Erythroblast (primary cell): ENCODE measurements at regions not wholly inside any gene's neighbourhood (a gene's known extent, or its start where the extent isn't known, plus 50 kb on each side); places are given as distances from the start of the nearest gene placed in this dataset.

Experiments
- DNase-seq, 2 experiments: peaks; one replicate each; lab custom pipeline; 2025; lab: John Stamatoyannopoulos, UW
- GATA1 ChIP-seq: IDR thresholded peaks from 2 replicates; pipeline ENCODE4 v1.6.1; 2011; ENCODE audit warnings: low read depth, mild to moderate bottlenecking, control low read depth, low read length, moderate library complexity
- POLR2A ChIP-seq: IDR thresholded peaks from 2 replicates; pipeline ENCODE4 v1.6.1; 2011; ENCODE audit warnings: mild to moderate bottlenecking, low read length

GRCh38 chr6:154664287-154664686 lies 68.9 kb upstream of the SCAF8 start:
- DNase-seq: no peak
- TF ChIP-seq GATA1: no peak
- no peak for TF ChIP-seq POLR2A

DNA sequence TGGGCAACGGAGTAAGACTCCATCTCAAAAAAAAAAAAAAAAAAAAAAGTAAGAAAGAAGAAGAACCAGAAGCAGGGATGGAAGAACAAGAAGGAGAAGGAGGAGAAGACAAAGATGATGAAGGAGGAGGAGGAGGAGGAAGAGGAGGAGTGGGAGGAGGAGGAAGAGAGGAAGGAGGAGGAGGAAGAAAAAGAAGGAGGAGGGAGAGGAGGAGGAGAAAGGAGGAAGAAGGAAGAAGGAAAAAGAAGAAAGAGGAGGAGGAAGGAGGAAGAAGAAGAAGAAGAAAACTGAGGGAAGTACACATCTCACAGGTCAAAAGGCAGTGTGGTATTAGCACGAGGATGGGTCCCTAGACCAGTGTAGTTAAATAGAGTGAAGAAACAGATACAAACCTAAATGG lies 65.1 kb upstream of the SCAF8 start:
- TF ChIP-seq GATA1 (no peak), POLR2A (no peak)

GRCh38 chr6:154672086-154672485 lies 61.1 kb upstream of the SCAF8 start:
- TF ChIP-seq POLR2A: no peak
- no peak for DNase-seq

More for the DNA sequence above, 65.1 kb upstream of the SCAF8 start:
- DNase-seq: no peak

- TF ChIP-seq GATA1: no peak
- no peak for TF ChIP-seq POLR2A
- peak; percentile 88 to 91 for DNase-seq
Observed at GRCh38 chr6:154673919-154674318, 59.3 kb upstream of the SCAF8 start.

DNA sequence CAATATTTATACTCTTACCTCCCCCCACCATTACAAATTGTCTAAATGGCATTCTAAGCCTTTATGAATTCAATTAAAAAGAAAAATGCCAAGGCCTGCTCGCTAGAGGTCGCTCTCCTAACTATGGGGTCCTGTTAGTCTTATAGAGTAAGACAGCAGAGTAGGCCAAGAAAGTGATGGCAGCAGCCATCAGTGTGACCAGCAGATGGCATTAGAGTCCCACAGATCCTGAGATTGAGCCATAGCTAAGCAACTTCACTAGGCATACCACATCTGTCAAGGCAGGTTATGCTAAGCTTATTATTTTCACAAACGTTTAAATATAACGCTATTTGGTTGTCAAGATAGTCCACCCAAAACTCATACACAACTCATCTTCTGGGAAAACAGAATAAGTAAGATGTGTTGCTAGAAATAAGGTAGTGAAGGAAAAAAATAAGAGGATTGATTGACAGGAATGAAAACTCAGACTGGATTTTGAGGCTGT lies 57.6 kb upstream of the SCAF8 start:
- TF ChIP-seq POLR2A (no peak), GATA1 (no peak)
- peak; percentile 94 to 97 for DNase-seq

- DNase-seq: no peak
- TF ChIP-seq POLR2A (no peak), GATA1 (no peak)
Observed at GRCh38 chr6:154682633-154683125, 50.5 kb upstream of the SCAF8 start.
